ENCODE measurements at regions not wholly inside any gene's neighbourhood (a gene's known extent, or its start where the extent isn't known, plus 50 kb on each side); places are given as distances from the start of the nearest gene placed in this dataset.

GRCh38 chr13:72586518-72586917 is 140.9 kb downstream of the MZT1 start:
- WGBS, 2 experiments (ENCODE audit: insufficient coverage in 2 of 2), result 80% methylated on average over 1 of the region's 3 CpGs; no CpG with 5 or more reads in 1 of the 2 experiments
- Histone ChIP-seq H3K9me3 (ENCODE audit: control insufficient read depth, low read length) (no peaks in the 10 kb centered on the region), H3K36me3 (ENCODE audit: control insufficient read depth, insufficient read depth, low read length) (no peaks in the 10 kb centered on the region), H3K4me3 (ENCODE audit: extremely low read depth, insufficient read depth, low read length, poor library complexity, severe bottlenecking) (no peak overlapping the region), H3K4me1 (ENCODE audit: control insufficient read depth, insufficient read depth, low read length, poor library complexity, severe bottlenecking) (no peaks in the 10 kb centered on the region), H3K27ac (ENCODE audit: low read depth, low read length, severe bottlenecking) (no peak overlapping the region)

- Histone ChIP-seq H3K4me3 (ENCODE audit: extremely low read depth, insufficient read depth, low read length, poor library complexity, severe bottlenecking) (no peak overlapping the region), H3K4me1 (ENCODE audit: control insufficient read depth, insufficient read depth, low read length, poor library complexity, severe bottlenecking) (no peaks in the 10 kb centered on the region), H3K9me3 (ENCODE audit: control insufficient read depth, low read length) (no peaks in the 10 kb centered on the region), H3K27ac (ENCODE audit: low read depth, low read length, severe bottlenecking) (no peak overlapping the region), H3K36me3 (ENCODE audit: control insufficient read depth, insufficient read depth, low read length) (no peaks in the 10 kb centered on the region)
- WGBS, 2 experiments (ENCODE audit: insufficient coverage in 2 of 2), result 93 to 100% methylated on average over 1 of the region's 2 CpGs
Observed at GRCh38 chr13:72585254-72585653, 142.2 kb downstream of the MZT1 start.

GRCh38 chr13:72571191-72571590 is 156.2 kb downstream of the MZT1 start:
- Histone ChIP-seq H3K9me3 (ENCODE audit: control insufficient read depth, low read length) (no peaks in the 10 kb centered on the region), H3K27ac (ENCODE audit: low read depth, low read length, severe bottlenecking) (no peak overlapping the region)
- WGBS, 2 experiments (ENCODE audit: insufficient coverage in 2 of 2), result 80% methylated on average over 2 of the region's 2 CpGs; no CpG with 5 or more reads in 1 of the 2 experiments

GRCh38 chr13:72570019-72570418 is 157.4 kb downstream of the MZT1 start:
- Histone ChIP-seq H3K9me3 (ENCODE audit: control insufficient read depth, low read length) (no peaks in the 10 kb centered on the region), H3K4me1 (ENCODE audit: control insufficient read depth, insufficient read depth, low read length, poor library complexity, severe bottlenecking) (no peaks in the 10 kb centered on the region), H3K27ac (ENCODE audit: low read depth, low read length, severe bottlenecking) (no peak overlapping the region), H3K4me3 (ENCODE audit: extremely low read depth, insufficient read depth, low read length, poor library complexity, severe bottlenecking) (no peak overlapping the region), H3K36me3 (ENCODE audit: control insufficient read depth, insufficient read depth, low read length) (no peaks in the 10 kb centered on the region)
- WGBS, 2 experiments (ENCODE audit: insufficient coverage in 2 of 2), result 100% methylated on average over 1 of the region's 4 CpGs; no CpG with 5 or more reads in 1 of the 2 experiments

More at GRCh38 chr13:72571191-72571590, 156.2 kb downstream of the MZT1 start:
- Histone ChIP-seq H3K4me3 (ENCODE audit: extremely low read depth, insufficient read depth, low read length, poor library complexity, severe bottlenecking) (no peak overlapping the region), H3K4me1 (ENCODE audit: control insufficient read depth, insufficient read depth, low read length, poor library complexity, severe bottlenecking) (no peaks in the 10 kb centered on the region), H3K36me3 (ENCODE audit: control insufficient read depth, insufficient read depth, low read length) (no peaks in the 10 kb centered on the region)

DNA sequence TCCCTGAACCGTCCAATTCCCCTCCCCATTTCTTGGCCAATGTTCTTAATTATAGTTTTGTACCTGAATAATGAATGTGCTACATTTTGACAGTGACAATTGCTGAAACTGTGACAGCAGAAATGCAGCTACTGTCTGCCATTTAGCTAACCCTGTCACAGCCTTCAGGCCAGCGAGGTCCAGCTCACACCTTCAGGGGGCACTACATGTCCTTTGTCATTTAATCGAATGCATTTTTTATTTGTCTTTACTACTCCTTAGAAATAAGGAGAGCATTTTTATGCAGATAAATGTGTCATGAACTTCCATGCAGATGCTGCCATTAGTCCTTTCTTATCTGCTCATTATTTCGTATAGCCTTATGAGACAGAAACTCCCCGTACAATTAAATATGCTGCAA is 159.9 kb downstream of the MZT1 start:
- WGBS, 2 experiments (ENCODE audit: insufficient coverage in 2 of 2), result 65 to 86% methylated on average over 2 of the region's 5 CpGs

DNA sequence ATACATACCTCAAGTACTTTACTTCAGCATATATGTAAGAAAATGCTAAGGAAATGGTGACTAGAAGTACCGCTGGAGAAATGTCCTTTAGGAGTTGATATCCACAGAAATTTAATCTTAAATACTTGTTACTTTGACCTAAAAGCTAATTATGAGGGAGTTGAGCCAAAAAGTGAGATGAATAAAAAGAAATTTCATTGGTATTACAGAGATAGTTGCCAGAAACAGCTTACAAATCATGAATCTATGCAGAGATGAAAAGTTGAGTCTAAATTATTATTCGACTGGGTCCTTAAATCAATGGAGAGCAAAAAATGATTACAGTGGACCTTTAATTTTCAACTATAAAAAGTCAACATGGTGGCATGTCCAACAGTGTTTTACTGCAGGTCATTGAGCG is 160.9 kb downstream of the MZT1 start:
- Histone ChIP-seq H3K4me3 (ENCODE audit: extremely low read depth, insufficient read depth, low read length, poor library complexity, severe bottlenecking) (no peak overlapping the region), H3K36me3 (ENCODE audit: control insufficient read depth, insufficient read depth, low read length) (no peaks in the 10 kb centered on the region), H3K4me1 (ENCODE audit: control insufficient read depth, insufficient read depth, low read length, poor library complexity, severe bottlenecking) (no peaks in the 10 kb centered on the region), H3K27ac (ENCODE audit: low read depth, low read length, severe bottlenecking) (no peak overlapping the region), H3K9me3 (ENCODE audit: control insufficient read depth, low read length) (no peaks in the 10 kb centered on the region)
- 80% methylated on average over 1 of the region's 3 CpGs; no CpG with 5 or more reads in 1 of the 2 experiments for WGBS, 2 experiments (ENCODE audit: insufficient coverage in 2 of 2)

More for the DNA sequence above, 159.9 kb downstream of the MZT1 start:
- H3K27ac ChIP-seq (ENCODE audit: low read depth, low read length, severe bottlenecking), result no peak overlapping the region
- no peaks in the 10 kb centered on the region for H3K36me3 ChIP-seq (ENCODE audit: control insufficient read depth, insufficient read depth, low read length)
- H3K9me3 ChIP-seq (ENCODE audit: control insufficient read depth, low read length), result no peaks in the 10 kb centered on the region
- H3K4me3 ChIP-seq (ENCODE audit: extremely low read depth, insufficient read depth, low read length, poor library complexity, severe bottlenecking), result no peak overlapping the region
- H3K4me1 ChIP-seq (ENCODE audit: control insufficient read depth, insufficient read depth, low read length, poor library complexity, severe bottlenecking), result no peaks in the 10 kb centered on the region

- no CpG with 5 or more reads among the region's 1 CpG for WGBS, 2 experiments (ENCODE audit: insufficient coverage in 2 of 2)
- Histone ChIP-seq H3K36me3 (ENCODE audit: control insufficient read depth, insufficient read depth, low read length) (no peaks in the 10 kb centered on the region), H3K4me3 (ENCODE audit: extremely low read depth, insufficient read depth, low read length, poor library complexity, severe bottlenecking) (no peak overlapping the region), H3K9me3 (ENCODE audit: control insufficient read depth, low read length) (no peaks in the 10 kb centered on the region), H3K4me1 (ENCODE audit: control insufficient read depth, insufficient read depth, low read length, poor library complexity, severe bottlenecking) (no peaks in the 10 kb centered on the region), H3K27ac (ENCODE audit: low read depth, low read length, severe bottlenecking) (no peak overlapping the region)
Observed at GRCh38 chr13:72565893-72566292, 161.5 kb downstream of the MZT1 start.

- Histone ChIP-seq H3K27ac (ENCODE audit: low read depth, low read length, severe bottlenecking) (no peak overlapping the region), H3K4me3 (ENCODE audit: extremely low read depth, insufficient read depth, low read length, poor library complexity, severe bottlenecking) (no peak overlapping the region), H3K36me3 (ENCODE audit: control insufficient read depth, insufficient read depth, low read length) (no peaks in the 10 kb centered on the region), H3K9me3 (ENCODE audit: control insufficient read depth, low read length) (no peaks in the 10 kb centered on the region), H3K4me1 (ENCODE audit: control insufficient read depth, insufficient read depth, low read length, poor library complexity, severe bottlenecking) (no peaks in the 10 kb centered on the region)
- no CpG with 5 or more reads among the region's 2 CpGs for WGBS, 2 experiments (ENCODE audit: insufficient coverage in 2 of 2)
Observed at GRCh38 chr13:72562686-72563085, 164.7 kb downstream of the MZT1 start.

GRCh38 chr13:72561791-72562190 is 165.6 kb downstream of the MZT1 start:
- no peak overlapping the region for H3K4me3 ChIP-seq (ENCODE audit: extremely low read depth, insufficient read depth, low read length, poor library complexity, severe bottlenecking)
- 80 to 100% methylated on average over 1 of the region's 2 CpGs for WGBS, 2 experiments (ENCODE audit: insufficient coverage in 2 of 2)
- H3K27ac ChIP-seq (ENCODE audit: low read depth, low read length, severe bottlenecking), result no peak overlapping the region
- H3K9me3 ChIP-seq (ENCODE audit: control insufficient read depth, low read length), result no peaks in the 10 kb centered on the region
- H3K36me3 ChIP-seq (ENCODE audit: control insufficient read depth, insufficient read depth, low read length), result no peaks in the 10 kb centered on the region
- no peaks in the 10 kb centered on the region for H3K4me1 ChIP-seq (ENCODE audit: control insufficient read depth, insufficient read depth, low read length, poor library complexity, severe bottlenecking)

DNA sequence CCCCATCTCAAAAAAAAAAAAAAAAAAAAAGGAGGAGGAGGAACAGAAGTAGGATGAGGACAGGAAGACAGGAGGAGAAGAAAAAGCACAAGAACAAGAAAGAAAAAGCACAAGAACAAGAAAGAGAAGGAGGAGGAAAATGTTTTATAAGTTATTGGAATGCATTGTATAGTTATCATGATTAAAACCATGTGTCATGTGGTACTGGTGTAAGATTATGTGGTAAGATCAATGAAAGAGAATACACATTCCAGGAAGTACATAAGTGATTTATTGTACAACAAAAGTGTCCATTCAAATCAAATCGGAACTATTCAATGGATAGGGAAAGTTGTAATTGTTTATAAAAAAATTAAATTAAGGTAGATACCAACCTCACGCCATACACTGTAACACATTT is 167.7 kb downstream of the MZT1 start:
- Histone ChIP-seq H3K4me1 (ENCODE audit: control insufficient read depth, insufficient read depth, low read length, poor library complexity, severe bottlenecking) (no peaks in the 10 kb centered on the region), H3K9me3 (ENCODE audit: control insufficient read depth, low read length) (no peaks in the 10 kb centered on the region), H3K27ac (ENCODE audit: low read depth, low read length, severe bottlenecking) (no peak overlapping the region), H3K4me3 (ENCODE audit: extremely low read depth, insufficient read depth, low read length, poor library complexity, severe bottlenecking) (no peak overlapping the region), H3K36me3 (ENCODE audit: control insufficient read depth, insufficient read depth, low read length) (no peaks in the 10 kb centered on the region)
- WGBS, 2 experiments (ENCODE audit: insufficient coverage in 2 of 2), result no CpG with 5 or more reads among the region's 2 CpGs

DNA sequence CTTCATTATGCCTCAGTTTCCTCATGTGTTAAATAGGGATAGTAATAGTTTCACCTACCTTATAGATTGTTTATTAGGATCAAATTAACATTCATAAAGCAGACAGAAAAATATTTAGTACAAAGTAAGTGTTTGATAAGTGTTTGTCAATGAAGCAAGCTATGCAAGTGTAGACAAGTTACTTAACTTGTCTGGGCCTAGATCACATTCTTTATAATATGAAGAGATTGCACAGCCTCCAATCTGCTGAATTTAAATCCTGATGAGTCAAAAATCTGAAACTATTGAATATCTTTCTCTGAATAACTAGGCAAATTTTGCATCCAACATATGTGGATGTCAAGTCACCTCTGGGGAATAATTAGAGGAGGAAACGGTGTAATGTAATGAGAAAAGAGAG is 170.5 kb downstream of the MZT1 start:
- H3K4me1 ChIP-seq (ENCODE audit: control insufficient read depth, insufficient read depth, low read length, poor library complexity, severe bottlenecking), result no peaks in the 10 kb centered on the region
- H3K36me3 ChIP-seq (ENCODE audit: control insufficient read depth, insufficient read depth, low read length), result no peaks in the 10 kb centered on the region
- 83 to 100% methylated on average over 1 of the region's 1 CpG for WGBS, 2 experiments (ENCODE audit: insufficient coverage in 2 of 2)
- H3K4me3 ChIP-seq (ENCODE audit: extremely low read depth, insufficient read depth, low read length, poor library complexity, severe bottlenecking), result no peak overlapping the region
- no peak overlapping the region for H3K27ac ChIP-seq (ENCODE audit: low read depth, low read length, severe bottlenecking)
- no peaks in the 10 kb centered on the region for H3K9me3 ChIP-seq (ENCODE audit: control insufficient read depth, low read length)
